COLO829 (cell line): ENCODE measurements at regions not wholly inside any gene's neighbourhood (a gene's known extent, or its start where the extent isn't known, plus 50 kb on each side); places are given as distances from the start of the nearest gene placed in this dataset.
"Not testable (repeated sequence)": the region's sequence is repeated elsewhere in the genome, so short reads cannot be mapped to it uniquely, and the experiment has no call there.

Experiments used
- DNase-seq: peaks from one replicate; pipeline ENCODE4 v3.0.0; 2012; ENCODE audit warnings: low spot score

- DNase-seq: no peak
Observed at GRCh38 chr11:39462506-39462905, 1996.9 kb downstream of the LRRC4C start.

GRCh38 chr11:39461066-39461465 lies 1998.4 kb downstream of the LRRC4C start:
- no peak for DNase-seq

GRCh38 chr11:39459606-39460005 lies 1999.8 kb downstream of the LRRC4C start:
- no peak for DNase-seq

- no peak for DNase-seq
Observed at GRCh38 chr11:39458481-39458880, 2001.0 kb downstream of the LRRC4C start.

- DNase-seq: no peak
Observed at GRCh38 chr11:39443424-39444022, 2015.9 kb downstream of the LRRC4C start.

- DNase-seq: no peak
Observed at GRCh38 chr11:39442177-39442576, 2017.3 kb downstream of the LRRC4C start.

- peak; percentile 3 for DNase-seq
Observed at GRCh38 chr11:39435641-39436040, 2023.8 kb downstream of the LRRC4C start.

GRCh38 chr11:39434466-39434865 lies 2025.0 kb downstream of the LRRC4C start:
- DNase-seq: no peak

- DNase-seq: no peak
Observed at GRCh38 chr11:39432929-39433328, 2026.5 kb downstream of the LRRC4C start.

GRCh38 chr11:39425226-39425625 lies 2034.2 kb downstream of the LRRC4C start:
- DNase-seq: no peak

GRCh38 chr11:39412117-39412516 lies 2047.3 kb downstream of the LRRC4C start:
- DNase-seq: no peak

GRCh38 chr11:39385911-39386310 lies 2073.5 kb downstream of the LRRC4C start:
- DNase-seq: no peak

- DNase-seq: no peak
Observed at GRCh38 chr11:39374963-39375698, 2084.3 kb downstream of the LRRC4C start.

GRCh38 chr11:39367534-39367933 lies 2091.9 kb downstream of the LRRC4C start:
- DNase-seq: no peak

GRCh38 chr11:39365809-39366436 lies 2093.5 kb downstream of the LRRC4C start:
- DNase-seq: peak; percentile 68

- no peak for DNase-seq
Observed at GRCh38 chr11:39363571-39363970, 2095.9 kb downstream of the LRRC4C start.

- DNase-seq: no peak
Observed at GRCh38 chr11:39361557-39361956, 2097.9 kb downstream of the LRRC4C start.

- DNase-seq: no peak
Observed at GRCh38 chr11:39345834-39346442, 2113.5 kb downstream of the LRRC4C start.

- DNase-seq: no peak
Observed at GRCh38 chr11:39341461-39341860, 2118.0 kb downstream of the LRRC4C start.

- not testable (repeated sequence) for DNase-seq
Observed at GRCh38 chr11:39333006-39333405, 2126.4 kb downstream of the LRRC4C start.

- no peak for DNase-seq
Observed at GRCh38 chr11:39327302-39327701, 2132.2 kb downstream of the LRRC4C start.

- DNase-seq: not testable (repeated sequence)
Observed at GRCh38 chr11:39311888-39312287, 2147.6 kb downstream of the LRRC4C start.

GRCh38 chr11:39304586-39304985 lies 2154.9 kb downstream of the LRRC4C start:
- no peak for DNase-seq
